ENCODE measurements at regions not wholly inside any gene's neighbourhood (a gene's known extent, or its start where the extent isn't known, plus 50 kb on each side); places are given as distances from the start of the nearest gene placed in this dataset.
"Not testable (repeated sequence)": the region's sequence is repeated elsewhere in the genome, so short reads cannot be mapped to it uniquely, and the experiment has no call there.

- DNase-seq (ENCODE audit: low read depth): no peak
- no peak for TF ChIP-seq CTCF (conservative IDR thresholded peaks at IDR 0.05; ENCODE audit: low read depth, low read length)
Measured at GRCh38 chrX:94288972-94289371, 615.0 kb downstream of the FAM133A start.

GRCh38 chrX:94302446-94302845 is 628.4 kb downstream of the FAM133A start:
- no peak for DNase-seq (ENCODE audit: low read depth)
- no peak overlapping the region for H3K4me3 ChIP-seq (ENCODE audit: low read length)
- TF ChIP-seq CTCF (conservative IDR thresholded peaks at IDR 0.05; ENCODE audit: low read depth, low read length): no peak

More at GRCh38 chrX:94288972-94289371, 615.0 kb downstream of the FAM133A start:
- H3K4me3 ChIP-seq (ENCODE audit: low read length): no peak overlapping the region

GRCh38 chrX:94329182-94329581 is 655.2 kb downstream of the FAM133A start:
- no peak for DNase-seq (ENCODE audit: low read depth)
- TF ChIP-seq CTCF (conservative IDR thresholded peaks at IDR 0.05; ENCODE audit: low read depth, low read length): no peak
- no peak overlapping the region for H3K4me3 ChIP-seq (ENCODE audit: low read length)

- not testable (repeated sequence) for H3K4me3 ChIP-seq (ENCODE audit: low read length); DNase-seq (ENCODE audit: low read depth)
Measured at GRCh38 chrX:94341730-94342129, 667.7 kb downstream of the FAM133A start.

- no peak for DNase-seq (ENCODE audit: low read depth)
- no peak for TF ChIP-seq CTCF (conservative IDR thresholded peaks at IDR 0.05; ENCODE audit: low read depth, low read length)
- H3K4me3 ChIP-seq (ENCODE audit: low read length): no peak overlapping the region
Measured at GRCh38 chrX:94361241-94361640, 687.2 kb downstream of the FAM133A start.

- DNase-seq (ENCODE audit: low read depth): no peak
- no peak for TF ChIP-seq CTCF (conservative IDR thresholded peaks at IDR 0.05; ENCODE audit: low read depth, low read length)
- no peak overlapping the region for H3K4me3 ChIP-seq (ENCODE audit: low read length)
Measured at GRCh38 chrX:94365736-94366135, 691.7 kb downstream of the FAM133A start.

- TF ChIP-seq CTCF (conservative IDR thresholded peaks at IDR 0.05; ENCODE audit: low read depth, low read length): no peak
- H3K4me3 ChIP-seq (ENCODE audit: low read length): no peak overlapping the region
- DNase-seq (ENCODE audit: low read depth): no peak
Measured at GRCh38 chrX:94366616-94367015, 692.6 kb downstream of the FAM133A start.

- no peak for DNase-seq (ENCODE audit: low read depth)
- no peak overlapping the region for H3K4me3 ChIP-seq (ENCODE audit: low read length)
- no peak for TF ChIP-seq CTCF (conservative IDR thresholded peaks at IDR 0.05; ENCODE audit: low read depth, low read length)
Measured at GRCh38 chrX:94389044-94389443, 715.0 kb downstream of the FAM133A start.

All from retinal pigment epithelial cell (primary cell).